GM12875 (cell line): ENCODE measurements at regions not wholly inside any gene's neighbourhood (a gene's known extent, or its start where the extent isn't known, plus 50 kb on each side); places are given as distances from the start of the nearest gene placed in this dataset.

Source experiments
- H3K4me3 ChIP-seq: one replicate; pipeline ENCODE4 v1.5.1; 2011; ENCODE audit warnings: low read depth, low read length, control low read depth
- CTCF ChIP-seq: IDR thresholded peaks from 2 replicates; pipeline ENCODE4 v1.5.1; 2011; ENCODE audit warnings: low read depth, mild to moderate bottlenecking, control low read depth, inconsistent platforms, low read length, moderate library complexity, borderline replicate concordance; ENCODE audit not compliant: insufficient read depth

GRCh38 chr1:87786229-87786628, 457.5 kb downstream of the LMO4 start:
- no peak for TF ChIP-seq CTCF
- no peak overlapping the region for H3K4me3 ChIP-seq

GRCh38 chr1:87786861-87787545, 458.3 kb downstream of the LMO4 start:
- H3K4me3 ChIP-seq, result no peak overlapping the region
- no peak for TF ChIP-seq CTCF

- no peak overlapping the region for H3K4me3 ChIP-seq
- TF ChIP-seq CTCF, result no peak
These were observed 458.9 kb downstream of the LMO4 start for GRCh38 chr1:87787551-87787950.

GRCh38 chr1:87790756-87791155, 462.1 kb downstream of the LMO4 start:
- H3K4me3 ChIP-seq, result no peak overlapping the region
- TF ChIP-seq CTCF, result no peak

GRCh38 chr1:87791931-87792740, 463.5 kb downstream of the LMO4 start:
- TF ChIP-seq CTCF, result no peak
- no peak overlapping the region for H3K4me3 ChIP-seq

- no peak overlapping the region for H3K4me3 ChIP-seq
- TF ChIP-seq CTCF, result no peak
These were observed 466.3 kb downstream of the LMO4 start for GRCh38 chr1:87794788-87795614.
